Peyer's patch (tissue), 4 donors: ENCODE measurements at regions not wholly inside any gene's neighbourhood (a gene's known extent, or its start where the extent isn't known, plus 50 kb on each side); places are given as distances from the start of the nearest gene placed in this dataset.

Experiments used
- CTCF ChIP-seq, 6 experiments: fragments of 450-650 bp in 4 of 6; fragments of 200-600 bp in 2 of 6; sonication (generic) in 1 of 6; IDR thresholded peaks; one replicate each; pipeline ENCODE4 v1.5.1; 2017 to 2019; ENCODE audit warnings: antibody characterized with exemption in 6 of 6, mild to moderate bottlenecking in 3 of 6, moderate library complexity in 1 of 6
- POLR2A ChIP-seq, 2 donors: fragments of 450-650 bp; IDR thresholded peaks; one replicate each; pipeline ENCODE4 v1.5.1; 2017; ENCODE audit warnings: antibody characterized with exemption in 2 of 2, mild to moderate bottlenecking in 2 of 2, moderate library complexity in 2 of 2

GRCh38 chr3:19799887-19800286, 134.1 kb downstream of the EFHB start:
- TF ChIP-seq CTCF (IDR thresholded peaks at IDR 0.05) = no peak
- no peak for TF ChIP-seq POLR2A (IDR thresholded peaks at IDR 0.05)
